CD4-positive, alpha-beta memory T cell (primary cell): ENCODE measurements at regions not wholly inside any gene's neighbourhood (a gene's known extent, or its start where the extent isn't known, plus 50 kb on each side); places are given as distances from the start of the nearest gene placed in this dataset.
"Not testable (repeated sequence)": the region's sequence is repeated elsewhere in the genome, so short reads cannot be mapped to it uniquely, and the experiment has no call there.

Source experiments
- CTCF ChIA-PET: fragments of 350-600 bp; sonication (Branson Sonifier 250); formaldehyde crosslinking; loops from one replicate; lab custom pipeline; 2021; ENCODE audit warnings: inconsistent platforms; ENCODE audit not compliant: partially characterized antibody; lab: Charles Lee
- POLR2A ChIA-PET: fragments of 350-600 bp; sonication (Branson Sonifier 250); formaldehyde crosslinking; loops from one replicate; lab custom pipeline; 2021; ENCODE audit not compliant: partially characterized antibody; lab: Charles Lee
- DNase-seq, 5 donors: peaks; one replicate each; pipeline versions ENCODE4 v3.0.0 to v3.0.0-alpha.2; 2020 to 2022; ENCODE audit warnings: mixed read lengths in 1 of 5
- H3K27ac ChIP-seq: one replicate; pipeline ENCODE4 v1.7.0; 2013; ENCODE audit warnings: low read depth, low read length
- H3K27me3 ChIP-seq: 2 replicates; pipeline ENCODE4 v1.7.0; 2013; ENCODE audit warnings: mild to moderate bottlenecking, low read length, moderate library complexity; ENCODE audit not compliant: insufficient read depth
- H3K36me3 ChIP-seq: 2 replicates; pipeline ENCODE4 v1.7.0; 2013; ENCODE audit warnings: mild to moderate bottlenecking, low read length, moderate library complexity; ENCODE audit not compliant: insufficient read depth
- H3K4me1 ChIP-seq: 2 replicates; pipeline ENCODE4 v1.7.0; 2013; ENCODE audit warnings: mild to moderate bottlenecking, low read length, moderate library complexity; ENCODE audit not compliant: insufficient read depth
- H3K4me3 ChIP-seq, 2 donors: one replicate each; pipeline ENCODE4 v1.7.0; 2013; ENCODE audit warnings: low read length in 2 of 2, mild to moderate bottlenecking in 1 of 2
- H3K9me3 ChIP-seq, 2 donors: one replicate each; pipeline ENCODE4 v1.7.0; 2013; ENCODE audit warnings: low read length in 2 of 2, control low read depth in 1 of 2; ENCODE audit not compliant: control insufficient read depth in 1 of 2
- H3K27ac Mint-ChIP-seq, 7 donors: one replicate each; pipeline ENCODE4 v1.8.0; 2020 to 2021; ENCODE audit warnings: mixed read lengths in 7 of 7, mild to moderate bottlenecking in 6 of 7, inconsistent platforms in 3 of 7, moderate library complexity in 3 of 7
- H3K27me3 Mint-ChIP-seq, 2 donors: one replicate each; pipeline ENCODE4 v1.8.0; 2020 to 2021; ENCODE audit warnings: mixed read lengths in 2 of 2
- H3K36me3 Mint-ChIP-seq, 2 donors: one replicate each; pipeline ENCODE4 v1.8.0; 2020 to 2021; ENCODE audit warnings: mixed read lengths in 2 of 2, inconsistent platforms in 1 of 2, mild to moderate bottlenecking in 1 of 2
- H3K4me1 Mint-ChIP-seq, 4 donors: one replicate each; pipeline ENCODE4 v1.8.0; 2020 to 2021; ENCODE audit warnings: mixed read lengths in 4 of 4, mild to moderate bottlenecking in 1 of 4
- H3K4me3 Mint-ChIP-seq, 8 donors: one replicate each; pipeline ENCODE4 v1.8.0; 2020 to 2021; ENCODE audit warnings: mixed read lengths in 8 of 8, mild to moderate bottlenecking in 7 of 8, moderate library complexity in 6 of 8, inconsistent platforms in 3 of 8
- H3K9me3 Mint-ChIP-seq, 8 donors: one replicate each; pipeline ENCODE4 v1.8.0; 2020 to 2021; ENCODE audit warnings: mixed read lengths in 8 of 8, mild to moderate bottlenecking in 5 of 8, inconsistent platforms in 3 of 8, moderate library complexity in 1 of 8
- intact Hi-C: fragments of 100-400 bp; cut with micrococcal nuclease; formaldehyde crosslinking; loops from one replicate; pipeline ENCODE4 v1.15.1; 2023

DNA sequence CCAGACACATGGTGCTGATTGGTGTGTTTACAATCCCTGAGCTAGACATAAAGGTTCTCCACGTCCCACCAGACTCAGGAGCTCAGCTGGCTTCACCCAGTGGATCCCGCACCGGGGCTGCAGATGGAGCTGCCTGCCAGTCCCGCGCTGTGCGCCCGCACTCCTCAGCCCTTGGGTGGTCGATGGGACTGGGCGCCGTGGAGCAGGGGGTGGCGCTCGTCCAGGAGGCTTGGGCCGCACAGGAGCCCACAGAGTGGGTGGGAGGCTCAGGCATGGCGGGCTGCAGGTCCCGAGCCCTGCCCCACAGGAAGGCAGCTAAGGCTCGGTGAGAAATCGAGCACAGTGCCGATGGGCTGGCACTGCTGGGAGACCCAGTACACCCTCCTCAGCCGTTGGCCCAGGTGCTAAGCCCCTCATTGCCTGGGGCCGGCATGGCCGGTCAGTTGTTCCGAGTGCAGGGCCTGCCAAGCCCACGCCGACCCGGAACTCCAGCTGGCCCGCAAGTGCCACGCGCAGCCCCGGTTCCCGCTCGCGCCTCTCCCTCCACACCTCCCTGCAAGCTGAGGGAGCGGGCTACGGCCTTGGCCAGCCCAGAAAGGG, 76.8 kb upstream of the ZNF98 start:
- intact Hi-C loops, H3K4me3 Mint-ChIP-seq, H3K27me3 ChIP-seq, H3K36me3 Mint-ChIP-seq, DNase-seq, H3K4me1 Mint-ChIP-seq, H3K9me3 ChIP-seq, H3K27me3 Mint-ChIP-seq, H3K36me3 ChIP-seq, H3K27ac Mint-ChIP-seq, H3K27ac ChIP-seq, POLR2A ChIA-PET, CTCF ChIA-PET, H3K4me1 ChIP-seq, H3K4me3 ChIP-seq: not testable (repeated sequence)
- H3K9me3 Mint-ChIP-seq = peaks cover 4 to 72% (median 42%) of the 10 kb centered on the region in 8 donors

DNA sequence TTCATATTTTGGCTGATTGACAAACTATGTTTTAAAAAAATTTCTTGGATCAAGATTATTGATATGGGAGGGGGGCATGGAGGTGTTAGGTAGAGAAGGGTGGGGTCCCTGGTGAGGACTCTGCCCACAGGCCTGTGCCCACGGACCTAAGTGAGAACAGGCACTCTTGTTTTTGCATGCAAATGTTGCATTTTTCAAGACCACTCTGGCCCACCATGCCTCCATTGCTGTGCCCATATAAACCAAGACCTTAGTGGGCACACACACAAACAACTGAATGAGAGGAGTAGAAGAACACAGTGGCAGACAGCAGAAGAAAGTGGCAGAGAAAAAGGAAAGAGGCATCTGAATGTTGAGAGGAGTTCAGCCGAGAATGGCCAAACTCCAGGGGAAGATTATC, 69.6 kb upstream of the ZNF98 start:
- Mint-ChIP-seq H3K27me3 (no peaks in the 10 kb centered on the region), H3K4me1 (no peaks in the 10 kb centered on the region), H3K9me3 (peaks cover 4 to 71% (median 49%) of the 10 kb centered on the region in 8 donors), H3K36me3 (peaks cover 2 to 5% of the 10 kb centered on the region in 2 donors), H3K4me3 (no peak overlapping the region), H3K27ac (no peak overlapping the region)
- ChIA-PET POLR2A (no interaction called here), CTCF (no interaction called here)
- Histone ChIP-seq H3K27me3 (no peaks in the 10 kb centered on the region), H3K4me1 (no peaks in the 10 kb centered on the region), H3K36me3 (no peaks in the 10 kb centered on the region), H3K4me3 (no peak overlapping the region), H3K9me3 (peaks cover 0 to 30% of the 10 kb centered on the region in 2 donors), H3K27ac (no peak overlapping the region)
- no peak for DNase-seq
- intact Hi-C loops = no loop called here

DNA sequence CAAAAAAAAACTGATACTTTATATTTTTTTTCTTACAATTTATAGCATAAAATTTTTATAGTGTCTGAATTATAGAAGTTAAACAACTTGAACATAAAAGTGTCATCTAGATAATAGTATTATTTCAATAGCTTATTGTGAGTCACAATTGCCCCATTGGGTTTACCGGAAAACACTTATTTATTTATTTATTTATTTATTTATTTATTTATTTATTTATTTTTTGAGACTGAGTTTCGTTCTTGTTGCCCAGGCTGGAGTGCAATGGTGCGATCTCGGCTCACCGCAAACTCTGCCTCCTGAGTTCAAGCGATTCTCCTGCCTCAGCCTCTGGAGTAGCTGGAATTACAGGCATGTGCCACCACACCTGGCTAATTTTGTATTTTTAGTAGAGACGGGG, 61.4 kb upstream of the ZNF98 start:
- H3K27ac ChIP-seq, intact Hi-C loops, H3K36me3 Mint-ChIP-seq, POLR2A ChIA-PET, H3K4me1 ChIP-seq, H3K27me3 ChIP-seq, H3K36me3 ChIP-seq, H3K4me3 Mint-ChIP-seq, DNase-seq, CTCF ChIA-PET, H3K27ac Mint-ChIP-seq, H3K4me1 Mint-ChIP-seq, H3K27me3 Mint-ChIP-seq, H3K4me3 ChIP-seq: not testable (repeated sequence)
- H3K9me3 ChIP-seq = peaks cover 0 to 18% of the 10 kb centered on the region in 2 donors
- H3K9me3 Mint-ChIP-seq = peaks cover 4 to 76% (median 54%) of the 10 kb centered on the region in 8 donors

DNA sequence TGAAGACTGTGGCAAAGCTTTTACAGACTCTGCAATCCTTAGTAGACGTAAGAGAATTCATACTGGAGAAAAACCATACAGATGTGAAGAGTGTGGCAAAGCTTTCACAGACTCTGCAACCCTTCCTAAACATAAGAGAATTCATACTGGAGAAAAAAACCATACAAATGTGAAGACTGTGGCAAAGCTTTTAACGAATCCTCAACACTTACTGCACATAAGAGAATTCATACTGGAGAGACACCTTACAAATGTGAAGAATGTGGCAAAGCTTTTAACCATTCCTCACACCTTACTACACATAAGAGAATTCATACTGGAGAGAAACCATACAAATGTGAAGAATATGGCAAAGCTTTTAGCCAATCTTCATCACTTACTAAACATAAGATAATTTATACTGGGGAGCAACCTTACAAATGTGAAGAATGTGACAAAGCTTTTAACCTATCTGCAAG, 50.1 kb upstream of the ZNF98 start:
- Mint-ChIP-seq H3K27me3 (no peaks in the 10 kb centered on the region), H3K4me1 (no peaks in the 10 kb centered on the region), H3K4me3 (no peak overlapping the region), H3K27ac (no peak overlapping the region), H3K36me3 (peaks cover 0 to 17% of the 10 kb centered on the region in 2 donors), H3K9me3 (peaks cover 0 to 93% (median 75%) of the 10 kb centered on the region in 8 donors)
- ChIA-PET POLR2A (no interaction called here), CTCF (no interaction called here)
- no peaks in the 10 kb centered on the region for H3K27me3 ChIP-seq
- no peak overlapping the region for H3K4me3 ChIP-seq
- H3K9me3 ChIP-seq = peaks cover 5 to 38% of the 10 kb centered on the region in 2 donors
- H3K4me1 ChIP-seq = no peaks in the 10 kb centered on the region
- intact Hi-C loops = no loop called here
- H3K36me3 ChIP-seq = no peaks in the 10 kb centered on the region
- no peak overlapping the region for H3K27ac ChIP-seq
- DNase-seq = no peak
